IPS-NIHi7 (cell line): ENCODE measurements at regions not wholly inside any gene's neighbourhood (a gene's known extent, or its start where the extent isn't known, plus 50 kb on each side); places are given as distances from the start of the nearest gene placed in this dataset.

Experiments
- DNase-seq: peaks from one replicate; pipeline ENCODE4 v3.0.0; 2012; ENCODE audit warnings: mixed read lengths; ENCODE audit errors: extremely low spot score

DNA sequence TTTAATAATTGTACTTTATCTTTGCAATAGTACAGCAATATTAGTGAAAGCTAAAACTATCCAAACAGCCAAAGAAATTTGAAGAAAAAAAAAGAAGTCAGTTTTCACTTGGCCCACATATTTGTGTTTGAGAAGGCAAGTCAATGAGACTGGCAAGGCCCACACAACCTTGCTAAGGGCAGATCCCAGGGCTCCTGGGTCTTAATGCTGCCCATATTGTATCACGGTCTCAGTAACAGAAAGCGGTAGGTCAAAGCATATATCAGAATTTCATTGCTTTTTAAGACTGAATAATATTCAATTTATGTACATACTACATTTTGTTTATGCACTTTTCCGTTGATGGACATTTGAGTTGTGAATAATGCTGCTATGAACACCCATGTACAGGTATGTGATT lies 262.0 kb upstream of the TOPAZ1 start:
- no peak for DNase-seq

DNA sequence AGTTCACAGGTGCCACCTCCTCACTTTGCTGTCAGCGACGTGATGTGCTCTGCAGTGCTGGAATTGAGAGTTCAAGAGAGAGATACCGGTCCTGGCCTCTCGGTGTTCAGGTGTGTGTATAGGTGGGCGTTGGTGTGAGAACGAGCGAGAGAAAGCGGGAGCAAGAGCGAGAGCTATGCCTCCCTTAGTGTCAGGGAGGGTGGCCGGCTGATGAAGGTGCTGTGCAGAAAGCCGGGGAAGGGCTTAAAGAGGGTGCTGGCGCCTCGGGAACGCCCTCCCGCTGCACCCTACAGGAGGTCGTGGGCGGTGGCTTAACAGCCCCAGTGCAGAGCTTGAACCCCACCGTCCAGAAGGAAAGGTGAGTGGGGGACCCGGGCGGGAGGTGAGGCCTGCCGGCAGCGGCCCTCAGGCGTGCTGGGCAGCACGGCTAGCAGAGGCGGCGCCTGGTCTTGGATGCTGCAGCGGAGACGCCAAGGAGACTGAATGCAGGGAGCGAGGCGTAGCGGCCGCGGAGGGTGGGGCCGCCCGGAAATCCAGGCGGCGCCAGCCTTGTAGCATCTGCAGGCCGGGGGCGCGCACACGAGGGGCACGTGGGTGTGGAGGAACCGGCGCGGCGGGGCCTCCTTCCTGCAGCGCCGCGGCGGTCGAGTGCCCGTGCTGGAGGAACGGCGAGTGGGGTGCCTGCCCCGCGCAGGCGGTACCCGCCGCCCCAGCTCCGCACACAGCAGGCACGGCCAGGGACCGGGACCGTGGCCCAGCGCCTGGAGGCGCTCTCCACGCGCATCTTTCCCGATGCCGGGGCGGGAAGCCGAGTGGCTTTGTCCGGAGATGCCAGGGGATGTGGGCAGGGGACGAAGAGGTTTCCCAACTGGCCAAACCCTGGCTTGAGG lies 246.8 kb upstream of the TOPAZ1 start:
- DNase-seq: peak; percentile 56

- no peak for DNase-seq
Measured at GRCh38 chr3:43995547-43996378, 245.9 kb upstream of the TOPAZ1 start.

DNA sequence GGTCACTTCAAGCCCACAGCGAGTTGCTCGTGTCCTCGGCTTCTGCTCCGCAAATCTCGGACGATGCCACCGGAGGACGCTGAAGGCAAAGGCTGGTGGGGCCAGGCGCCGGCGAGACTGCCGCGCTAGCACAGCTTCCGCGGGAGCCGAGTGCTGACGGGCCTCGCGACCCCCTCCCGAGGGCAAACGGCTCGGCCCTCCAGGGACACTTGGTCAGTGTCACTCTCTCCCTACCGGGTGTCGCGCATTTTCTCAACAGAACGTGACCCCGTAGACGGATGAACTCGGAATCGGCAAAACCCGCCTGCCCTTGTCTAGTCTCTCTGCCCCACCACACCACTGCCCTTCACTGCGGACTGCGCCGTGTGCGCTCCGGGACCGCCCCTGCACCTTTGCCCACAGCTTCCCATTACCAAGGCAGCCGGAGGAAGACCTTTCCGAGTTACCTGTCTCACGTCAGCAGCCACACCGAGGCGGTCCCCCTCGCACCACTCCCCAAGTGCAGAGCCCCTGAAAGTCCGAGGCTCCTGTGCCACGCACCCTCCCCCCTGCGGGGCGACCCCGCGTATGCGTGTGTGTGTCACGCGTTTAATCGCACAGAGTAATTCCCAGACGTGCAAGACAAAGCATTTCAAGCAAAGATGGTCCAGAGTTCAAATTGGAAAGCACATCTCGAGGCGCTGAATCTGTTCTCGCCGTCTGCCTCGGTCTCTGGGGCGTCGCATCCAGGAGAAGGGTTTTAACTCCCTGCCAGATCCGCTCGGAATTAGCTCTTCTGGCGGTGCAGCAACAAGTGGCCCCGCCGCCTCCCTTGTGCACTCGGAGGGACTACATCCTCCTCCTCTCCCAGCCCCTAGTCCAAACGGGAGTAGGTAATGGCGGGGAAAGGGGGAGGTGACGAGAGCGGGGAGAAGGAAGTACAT lies 245.0 kb upstream of the TOPAZ1 start:
- DNase-seq: peak; percentile 47

- no peak for DNase-seq
Measured at GRCh38 chr3:43997316-43997715, 244.4 kb upstream of the TOPAZ1 start.

- peak; percentile 28 for DNase-seq
Measured at GRCh38 chr3:43997788-43998369, 243.8 kb upstream of the TOPAZ1 start.

DNA sequence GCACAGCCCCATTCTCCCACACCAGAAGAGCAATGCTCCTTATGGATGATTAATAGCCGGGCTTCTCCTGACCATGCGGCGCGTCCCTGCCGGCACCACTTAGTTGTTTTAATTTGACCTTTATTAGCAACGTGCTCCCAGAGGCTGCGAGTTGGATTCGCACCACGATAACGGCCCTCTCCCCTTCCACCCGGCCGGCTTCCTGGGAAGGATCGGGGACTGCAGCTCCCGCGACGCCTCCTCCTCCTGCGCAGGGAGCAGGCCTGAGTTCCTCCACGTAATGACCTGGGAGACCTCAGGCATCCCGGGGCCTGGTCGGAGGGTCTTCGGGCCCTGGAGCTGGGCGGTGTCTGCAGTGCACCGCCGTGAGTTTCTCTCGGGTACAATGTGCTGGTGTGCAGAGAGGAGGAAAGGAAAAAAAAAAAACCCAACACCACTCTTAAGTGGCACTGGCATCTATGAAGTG lies 243.3 kb upstream of the TOPAZ1 start:
- DNase-seq: peak; percentile 35

DNA sequence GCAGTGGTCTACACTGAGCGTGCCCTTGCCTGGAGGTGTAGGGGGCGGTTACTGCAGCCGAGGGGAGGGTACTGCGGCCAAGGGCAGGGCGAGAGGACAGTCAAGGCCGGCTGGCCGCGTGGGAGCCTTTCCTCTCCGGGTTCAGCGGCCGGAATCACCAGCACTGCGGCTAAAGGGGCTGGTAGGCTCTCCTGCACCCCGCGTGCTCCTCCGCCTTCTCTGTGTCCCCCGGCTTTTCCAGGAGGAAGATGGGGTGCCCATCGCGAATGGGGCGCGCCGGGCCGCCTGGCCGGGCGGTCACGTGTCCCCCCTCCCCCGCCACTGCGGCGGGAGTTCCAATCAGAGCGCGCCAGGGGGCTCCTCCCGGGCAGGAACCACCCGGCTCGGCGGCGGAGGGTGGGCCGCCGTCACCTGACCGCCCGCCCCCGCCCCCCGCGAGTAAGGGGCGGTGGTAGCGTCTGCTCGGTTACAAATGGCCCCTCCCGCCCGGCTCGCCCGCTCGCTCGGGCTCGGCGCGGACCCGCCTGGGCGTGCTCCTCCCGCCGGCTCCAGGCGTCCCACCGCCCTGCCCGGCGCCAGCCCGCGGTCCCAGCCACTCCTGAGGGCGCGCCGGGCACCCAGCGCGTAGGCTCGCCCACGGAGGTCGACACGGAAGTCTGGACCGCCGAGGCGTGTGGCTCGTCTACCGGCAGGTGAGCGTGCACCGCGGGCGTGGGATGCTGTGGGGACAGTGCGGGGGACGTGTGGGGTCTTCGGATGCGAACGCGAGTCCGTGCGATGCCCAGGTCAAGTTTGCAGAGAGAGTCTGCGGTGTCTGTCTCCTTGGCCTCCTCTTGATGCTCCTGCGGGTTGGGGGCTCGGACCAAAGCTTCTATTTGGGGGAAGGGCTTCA lies 242.6 kb upstream of the TOPAZ1 start:
- DNase-seq: peak; percentile 85

GRCh38 chr3:43999728-44000319 lies 241.9 kb upstream of the TOPAZ1 start:
- DNase-seq: no peak

- DNase-seq: no peak
Measured at GRCh38 chr3:44000586-44000985, 241.1 kb upstream of the TOPAZ1 start.

DNA sequence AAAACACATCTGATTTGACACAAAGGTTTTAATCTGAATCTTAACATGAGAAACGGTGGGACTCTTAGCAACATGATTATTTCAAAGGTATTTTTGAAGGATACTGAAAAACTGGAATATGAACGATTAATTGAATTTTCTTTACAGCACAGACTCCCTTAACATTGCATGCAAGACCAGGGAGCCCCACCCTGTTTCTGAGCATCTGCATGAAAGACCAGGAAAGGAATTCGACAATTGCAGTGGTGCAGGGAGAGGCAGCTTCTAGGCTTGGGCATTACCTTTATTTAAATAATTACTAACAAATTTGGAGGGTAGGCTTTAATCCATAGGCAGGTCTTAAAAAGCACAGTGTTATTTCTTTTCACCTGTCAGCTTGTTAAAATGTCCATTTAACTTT lies 240.6 kb upstream of the TOPAZ1 start:
- DNase-seq: no peak

- no peak for DNase-seq
Measured at GRCh38 chr3:44003801-44004200, 237.9 kb upstream of the TOPAZ1 start.

- DNase-seq: no peak
Measured at GRCh38 chr3:44011680-44012079, 230.0 kb upstream of the TOPAZ1 start.

- DNase-seq: no peak
Measured at GRCh38 chr3:44012160-44012899, 229.4 kb upstream of the TOPAZ1 start.

DNA sequence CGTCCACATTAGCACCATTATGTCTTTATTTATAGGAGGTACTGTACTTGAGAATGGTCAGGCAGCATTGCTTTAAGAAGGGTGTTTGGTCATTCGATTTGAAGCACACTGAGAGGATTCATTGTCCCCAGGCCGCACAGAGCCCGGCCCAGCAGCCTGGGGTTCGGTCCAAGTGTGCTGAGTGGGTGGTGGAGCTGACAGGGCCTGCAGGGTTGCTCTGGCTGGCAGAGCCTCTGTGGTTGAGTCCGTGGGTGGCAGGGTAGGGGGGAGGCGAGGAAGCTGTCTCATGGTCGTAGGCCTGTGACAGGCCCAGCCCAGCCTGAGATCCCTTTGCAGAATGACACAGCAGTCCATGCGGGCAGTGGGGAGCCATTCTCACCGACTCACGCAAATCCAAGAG lies 227.7 kb upstream of the TOPAZ1 start:
- no peak for DNase-seq

GRCh38 chr3:44015170-44015569 lies 226.5 kb upstream of the TOPAZ1 start:
- DNase-seq: no peak

- DNase-seq: no peak
Measured at GRCh38 chr3:44016818-44017217, 224.9 kb upstream of the TOPAZ1 start.

- DNase-seq: no peak
Measured at GRCh38 chr3:44018926-44019325, 222.8 kb upstream of the TOPAZ1 start.

DNA sequence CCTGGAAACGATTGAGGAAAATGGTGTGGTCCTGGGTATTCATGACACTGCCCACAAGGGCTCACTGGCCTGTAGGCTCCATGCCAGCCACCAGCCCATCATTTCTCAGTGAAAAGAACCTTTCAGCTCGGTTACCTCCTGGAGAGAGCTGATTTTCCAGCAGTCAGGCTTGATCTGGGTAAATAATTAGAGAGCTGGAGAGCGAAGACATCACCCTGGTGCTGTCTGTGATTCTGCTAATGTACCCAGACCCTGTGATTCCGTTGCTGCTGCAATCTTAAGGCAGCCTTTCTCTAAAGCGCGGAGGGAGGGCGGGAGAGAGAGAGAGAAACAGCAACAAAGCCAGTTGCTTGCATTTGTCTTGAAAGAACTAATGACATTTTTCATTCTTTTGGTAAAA lies 221.9 kb upstream of the TOPAZ1 start:
- peak; percentile 28 for DNase-seq
